ENCODE measurements at regions not wholly inside any gene's neighbourhood (a gene's known extent, or its start where the extent isn't known, plus 50 kb on each side); places are given as distances from the start of the nearest gene placed in this dataset.

- no peak for DNase-seq (ENCODE audit: low read depth)
- Histone ChIP-seq H3K36me3 (ENCODE audit: control insufficient read depth, insufficient read depth, low read length) (no peaks in the 10 kb centered on the region), H3K4me3 (ENCODE audit: low read depth, low read length) (no peak overlapping the region), H3K27me3 (ENCODE audit: control insufficient read depth, insufficient read depth, low read length) (no peaks in the 10 kb centered on the region)
- no peak for TF ChIP-seq CTCF (IDR thresholded peaks at IDR 0.05; ENCODE audit: insufficient read depth, low read depth, low read length)
- ChIA-PET CTCF (no interaction called here), POLR2A (no interaction called here)
These were observed 327.7 kb upstream of the MANEA start for GRCh38 chr6:95249661-95250060.

DNA sequence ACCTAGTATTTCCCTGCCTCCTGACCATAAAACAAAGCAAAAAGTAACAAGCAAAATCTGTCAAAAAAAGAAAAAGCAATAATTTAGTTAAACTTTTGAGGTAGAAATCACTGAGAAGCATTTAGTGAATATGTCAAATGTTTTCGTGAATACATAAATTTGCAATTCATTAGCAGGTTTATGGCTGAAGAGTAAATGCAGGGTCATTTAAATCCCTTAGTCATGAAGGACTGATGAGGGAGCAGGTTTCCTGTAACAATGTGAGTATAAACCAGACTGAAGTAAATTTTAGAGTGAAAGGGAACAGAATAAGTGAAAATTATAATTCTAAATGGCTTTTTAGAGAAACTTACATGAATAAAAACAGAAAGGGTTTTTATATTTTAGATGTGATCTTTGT lies 313.5 kb upstream of the MANEA start:
- H3K4me3 ChIP-seq (ENCODE audit: low read depth, low read length): no peak overlapping the region
- no peak for DNase-seq (ENCODE audit: low read depth)
- POLR2A ChIA-PET: no interaction called here
- H3K27me3 ChIP-seq (ENCODE audit: control insufficient read depth, insufficient read depth, low read length): no peaks in the 10 kb centered on the region
- TF ChIP-seq CTCF (IDR thresholded peaks at IDR 0.05; ENCODE audit: insufficient read depth, low read depth, low read length): no peak
- no peaks in the 10 kb centered on the region for H3K36me3 ChIP-seq (ENCODE audit: control insufficient read depth, insufficient read depth, low read length)
- CTCF ChIA-PET: no interaction called here

GRCh38 chr6:95266537-95267258 lies 310.6 kb upstream of the MANEA start:
- H3K4me3 ChIP-seq (ENCODE audit: low read depth, low read length): no peak overlapping the region
- H3K27me3 ChIP-seq (ENCODE audit: control insufficient read depth, insufficient read depth, low read length): no peaks in the 10 kb centered on the region
- no peak for TF ChIP-seq CTCF (IDR thresholded peaks at IDR 0.05; ENCODE audit: insufficient read depth, low read depth, low read length)
- H3K36me3 ChIP-seq (ENCODE audit: control insufficient read depth, insufficient read depth, low read length): no peaks in the 10 kb centered on the region
- DNase-seq (ENCODE audit: low read depth): no peak
- POLR2A ChIA-PET: no interaction called here
- CTCF ChIA-PET: interaction anchor here (1.4 kb wide), 1 partner anchor 8 kb away, joined by 5 read pairs; no protein-coding TSS in a partner anchor

DNA sequence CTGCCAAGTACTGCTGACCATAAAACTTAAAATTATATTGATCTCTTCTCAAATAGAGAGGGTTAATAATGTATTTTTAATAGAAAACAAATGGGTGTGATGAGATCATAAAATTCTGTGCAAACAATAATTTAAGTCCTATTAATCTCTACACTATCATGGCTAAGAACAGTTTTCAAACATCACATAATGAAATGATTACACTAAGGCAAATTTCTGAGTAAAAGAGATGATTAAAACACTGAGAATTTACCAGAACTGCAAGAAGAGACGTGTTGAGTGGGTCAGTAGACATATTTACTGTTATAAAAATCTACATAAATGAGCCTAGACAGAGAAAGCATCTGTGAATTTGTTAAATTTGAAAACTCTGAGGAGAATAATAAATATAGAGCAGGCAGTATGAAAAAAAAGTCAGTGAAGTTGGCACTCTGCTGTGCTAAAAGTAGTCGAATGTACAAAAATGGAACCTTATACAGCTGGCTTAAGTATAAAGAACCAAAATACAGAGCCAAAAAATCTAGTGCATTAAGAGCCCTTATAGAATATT lies 302.6 kb upstream of the MANEA start:
- no peak overlapping the region for H3K4me3 ChIP-seq (ENCODE audit: low read depth, low read length)
- POLR2A ChIA-PET: no interaction called here
- no peak for DNase-seq (ENCODE audit: low read depth)
- CTCF ChIA-PET: no interaction called here
- no peak for TF ChIP-seq CTCF (IDR thresholded peaks at IDR 0.05; ENCODE audit: insufficient read depth, low read depth, low read length)
- H3K36me3 ChIP-seq (ENCODE audit: control insufficient read depth, insufficient read depth, low read length): no peaks in the 10 kb centered on the region
- H3K27me3 ChIP-seq (ENCODE audit: control insufficient read depth, insufficient read depth, low read length): no peaks in the 10 kb centered on the region

DNA sequence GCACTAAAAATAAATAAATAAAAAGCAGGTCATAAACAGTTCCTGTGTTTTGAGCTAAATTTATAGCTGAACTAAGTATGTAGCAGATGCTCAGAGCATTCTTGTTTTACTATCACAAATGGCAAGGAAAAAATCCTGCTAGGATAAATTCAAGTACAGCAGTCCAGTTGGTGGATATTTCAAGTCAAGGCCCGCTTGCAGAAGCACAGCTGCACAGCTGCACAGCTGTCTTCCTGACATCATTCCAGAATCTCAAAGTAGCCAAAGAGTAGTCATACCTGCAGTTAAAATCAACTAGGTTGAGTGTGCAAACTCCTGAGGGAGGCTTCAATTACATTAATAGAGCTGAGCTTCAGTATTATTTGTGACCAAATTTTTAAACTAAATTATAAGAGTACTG lies 297.7 kb upstream of the MANEA start:
- ChIA-PET CTCF (no interaction called here), POLR2A (no interaction called here)
- H3K4me3 ChIP-seq (ENCODE audit: low read depth, low read length): no peak overlapping the region
- H3K36me3 ChIP-seq (ENCODE audit: control insufficient read depth, insufficient read depth, low read length): no peaks in the 10 kb centered on the region
- DNase-seq (ENCODE audit: low read depth): no peak
- no peaks in the 10 kb centered on the region for H3K27me3 ChIP-seq (ENCODE audit: control insufficient read depth, insufficient read depth, low read length)
- no peak for TF ChIP-seq CTCF (IDR thresholded peaks at IDR 0.05; ENCODE audit: insufficient read depth, low read depth, low read length)

All from BJ (cell line).